NCI-H2107 (cell line): ENCODE measurements at regions not wholly inside any gene's neighbourhood (a gene's known extent, or its start where the extent isn't known, plus 50 kb on each side); places are given as distances from the start of the nearest gene placed in this dataset.

Experiments
- DNase-seq: peaks from one replicate; lab custom pipeline; 2025; lab: John Stamatoyannopoulos, UW

- DNase-seq, result no peak
These were observed 118.9 kb upstream of the NXT1 start for GRCh38 chr20:23231561-23232218.

GRCh38 chr20:23230766-23231385, 119.7 kb upstream of the NXT1 start:
- DNase-seq, result no peak

GRCh38 chr20:23229989-23230388, 120.6 kb upstream of the NXT1 start:
- DNase-seq, result no peak

- no peak for DNase-seq
These were observed 121.7 kb upstream of the NXT1 start for GRCh38 chr20:23228912-23229311.

- DNase-seq, result no peak
These were observed 122.6 kb upstream of the NXT1 start for GRCh38 chr20:23227976-23228375.

- DNase-seq, result no peak
These were observed 123.3 kb upstream of the NXT1 start for GRCh38 chr20:23227274-23227673.

GRCh38 chr20:23226612-23227265, 123.9 kb upstream of the NXT1 start:
- DNase-seq, result no peak

- DNase-seq, result no peak
These were observed 125.1 kb upstream of the NXT1 start for GRCh38 chr20:23225407-23226060.

GRCh38 chr20:23224806-23225205, 125.8 kb upstream of the NXT1 start:
- no peak for DNase-seq

GRCh38 chr20:23223908-23224580, 126.5 kb upstream of the NXT1 start:
- DNase-seq, result no peak

- no peak for DNase-seq
These were observed 127.9 kb upstream of the NXT1 start for GRCh38 chr20:23222531-23223200.

GRCh38 chr20:23217023-23217422, 130.9 kb upstream of the CD93 start:
- no peak for DNase-seq

- DNase-seq, result no peak
These were observed 129.3 kb upstream of the CD93 start for GRCh38 chr20:23215344-23215995.

GRCh38 chr20:23214903-23215302, 128.8 kb upstream of the CD93 start:
- DNase-seq, result no peak

GRCh38 chr20:23212464-23212995, 126.4 kb upstream of the CD93 start:
- DNase-seq, result no peak

- no peak for DNase-seq
These were observed 125.9 kb upstream of the CD93 start for GRCh38 chr20:23212011-23212410.

GRCh38 chr20:23211164-23211563, 125.0 kb upstream of the CD93 start:
- no peak for DNase-seq

GRCh38 chr20:23207826-23208540, 121.9 kb upstream of the CD93 start:
- DNase-seq, result no peak

- DNase-seq, result no peak
These were observed 120.9 kb upstream of the CD93 start for GRCh38 chr20:23206995-23207394.

GRCh38 chr20:23206061-23206460, 119.9 kb upstream of the CD93 start:
- no peak for DNase-seq
